Left lobe of liver (tissue), 2 donors: ENCODE measurements at regions not wholly inside any gene's neighbourhood (a gene's known extent, or its start where the extent isn't known, plus 50 kb on each side); places are given as distances from the start of the nearest gene placed in this dataset.
"Not testable (repeated sequence)": the region's sequence is repeated elsewhere in the genome, so short reads cannot be mapped to it uniquely, and the experiment has no call there.

ENCODE experiments used
- ATAC-seq: fragments of 200-7000 bp; cut with Tn5 transposase; one replicate; pipeline ENCODE4 v1.9.1; 2020; ENCODE audit warnings: mild to moderate bottlenecking, moderate library complexity
- DNase-seq: peaks from one replicate; pipeline ENCODE4 v3.0.0-alpha.2; 2020; ENCODE audit warnings: low spot score
- donor health status: DM: no; HTN: no; CAD: no; lungs with moderate emphysema.
- donor health status: DM: no; HTN: yes; CAD: no.

GRCh38 chr6:113356139-113356538 is 501.0 kb upstream of the MARCKS start:
- no peak for ATAC-seq
- DNase-seq = no peak

GRCh38 chr6:113357041-113357440 is 500.1 kb upstream of the MARCKS start:
- no peak for ATAC-seq
- DNase-seq = no peak

- DNase-seq (no peak), ATAC-seq (no peak)
Observed at GRCh38 chr6:113358063-113358583, 499.0 kb upstream of the MARCKS start.

DNA sequence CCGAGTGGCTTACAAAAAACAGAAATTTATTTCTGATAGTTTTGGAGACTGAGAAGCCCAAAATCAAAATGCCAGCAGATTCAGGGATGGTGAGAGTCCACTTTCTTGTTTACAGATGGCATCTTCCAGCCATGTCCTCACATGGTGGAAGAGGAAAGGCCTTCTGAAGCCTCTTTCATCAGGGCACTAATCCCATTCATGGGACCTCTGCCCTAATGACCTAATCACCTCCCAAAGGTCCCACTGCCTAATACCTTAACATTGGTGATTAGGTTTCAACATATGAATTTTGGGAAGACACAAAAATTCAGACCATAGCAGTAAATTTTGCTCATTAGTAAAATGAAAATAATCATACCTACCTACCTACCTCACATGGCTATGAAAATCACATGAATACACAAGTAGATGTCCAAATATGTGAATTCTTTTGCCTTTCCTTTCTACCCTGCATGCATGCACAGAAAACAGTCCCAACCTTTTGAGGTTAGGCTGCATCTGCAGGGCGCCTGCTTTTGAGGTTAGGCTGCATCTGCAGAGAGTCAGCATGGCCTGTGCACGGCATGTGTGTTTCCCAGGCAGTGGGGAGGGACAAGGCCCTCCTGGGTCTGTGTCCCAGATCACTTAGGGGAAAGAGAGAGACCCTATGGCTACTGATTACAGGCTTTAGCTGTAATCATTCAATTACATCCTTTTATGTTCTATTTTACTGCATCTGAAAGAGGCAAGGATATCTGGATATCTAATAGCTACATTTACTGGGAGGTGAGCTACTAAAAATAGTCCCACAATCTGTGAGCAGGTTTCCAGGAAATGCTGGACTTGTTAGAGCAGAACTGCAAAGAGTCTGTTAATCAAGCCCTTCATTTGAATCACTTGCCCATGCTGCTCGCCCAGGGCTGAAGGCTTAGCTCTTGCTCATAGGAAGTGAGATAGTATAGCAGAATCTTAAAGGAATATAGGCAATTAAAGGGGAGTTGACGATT is 497.7 kb upstream of the MARCKS start:
- DNase-seq = no peak
- ATAC-seq = no peak

- DNase-seq (no peak), ATAC-seq (no peak)
Observed at GRCh38 chr6:113361014-113361645, 496.0 kb upstream of the MARCKS start.

GRCh38 chr6:113362301-113363047 is 494.7 kb upstream of the MARCKS start:
- no peak for DNase-seq
- ATAC-seq = no peak

GRCh38 chr6:113363048-113363798 is 493.9 kb upstream of the MARCKS start:
- no peak for ATAC-seq

GRCh38 chr6:113363866-113364265 is 493.3 kb upstream of the MARCKS start:
- DNase-seq (no peak), ATAC-seq (no peak)

More at GRCh38 chr6:113363048-113363798, 493.9 kb upstream of the MARCKS start:
- no peak for DNase-seq

GRCh38 chr6:113364766-113365165 is 492.4 kb upstream of the MARCKS start:
- no peak for DNase-seq
- no peak for ATAC-seq

DNA sequence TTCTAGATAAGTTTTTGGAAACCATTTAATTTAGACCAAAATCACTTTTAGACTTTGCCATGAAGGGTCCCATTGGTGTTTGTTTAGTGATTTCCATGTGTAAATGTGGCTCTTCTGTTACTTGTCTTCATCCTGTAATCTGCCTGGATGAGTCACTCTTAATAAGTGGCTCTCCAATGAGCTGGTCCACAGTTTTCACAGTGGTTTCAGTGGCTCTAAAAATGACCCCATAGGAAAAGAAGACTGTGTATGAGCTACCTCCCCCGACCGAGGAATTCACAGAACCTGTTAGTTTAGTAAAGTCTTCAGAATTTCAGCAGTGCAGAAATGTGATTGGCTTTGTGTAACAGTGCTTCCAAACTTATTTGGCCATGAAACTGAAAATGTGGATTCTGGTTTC is 492.0 kb upstream of the MARCKS start:
- DNase-seq (no peak), ATAC-seq (no peak)

- DNase-seq (no peak), ATAC-seq (no peak)
Observed at GRCh38 chr6:113366505-113366904, 490.6 kb upstream of the MARCKS start.

DNA sequence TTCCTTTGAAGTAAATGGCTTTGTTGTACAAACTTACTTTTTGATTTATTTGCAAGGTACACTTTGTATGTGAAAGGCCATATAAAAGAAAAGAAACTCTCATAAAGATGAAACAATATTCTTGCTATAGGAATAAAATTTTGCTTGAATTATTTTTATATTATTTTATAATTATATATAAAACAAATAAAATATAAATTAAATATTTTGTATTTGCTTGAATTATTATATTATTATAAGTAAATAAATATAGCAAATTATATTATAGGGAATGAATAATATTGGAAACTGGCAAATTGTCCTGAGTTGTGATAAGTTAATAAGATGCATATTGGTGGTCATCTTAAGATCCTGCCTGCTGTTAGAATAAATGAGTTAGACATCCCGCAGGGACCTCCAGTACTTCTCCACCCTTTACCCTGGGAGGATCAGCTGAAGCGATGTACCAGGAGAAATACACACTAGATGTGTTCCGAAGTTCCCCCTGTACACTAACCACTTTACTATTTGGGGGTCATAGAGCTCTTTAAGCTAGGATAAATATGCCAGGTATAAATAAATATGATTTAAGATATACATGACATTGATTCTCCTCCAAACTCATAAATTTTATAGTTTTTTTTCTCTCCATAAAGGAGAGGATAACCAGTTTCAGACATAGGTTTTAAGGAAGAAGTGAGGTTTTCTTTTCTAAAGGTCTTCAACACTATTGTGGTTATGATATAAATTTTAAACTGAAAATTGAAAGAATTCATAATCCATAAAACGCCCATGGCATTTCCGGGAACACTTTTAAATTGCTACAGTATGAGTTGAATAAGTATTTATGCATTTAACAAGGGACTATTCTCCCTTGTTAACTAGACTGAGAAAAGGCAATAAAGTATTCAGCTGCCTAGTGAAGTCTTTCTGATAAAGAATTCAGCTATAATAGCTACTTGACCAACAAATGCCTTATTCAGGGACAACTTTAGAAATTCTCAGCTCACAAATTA is 486.3 kb upstream of the MARCKS start:
- ATAC-seq = no peak

DNA sequence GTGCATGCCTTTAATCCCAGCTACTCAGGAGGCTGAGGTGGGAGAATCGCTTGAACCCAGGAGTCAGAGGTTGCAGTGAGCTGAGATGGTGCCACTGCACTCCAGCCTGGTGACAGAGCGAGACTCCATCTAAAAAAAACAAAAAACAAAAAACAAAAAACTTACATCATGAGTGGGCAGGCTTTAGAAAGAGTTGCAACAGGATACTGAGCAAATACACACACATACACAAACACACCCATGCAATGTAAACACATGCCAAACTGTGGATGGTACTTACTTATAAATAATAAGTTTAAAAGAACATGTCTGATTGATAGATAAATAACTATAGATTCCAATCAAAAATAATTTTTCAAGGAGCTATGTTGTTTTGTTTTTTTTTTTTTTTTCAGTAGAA is 481.7 kb upstream of the MARCKS start:
- not testable (repeated sequence) for DNase-seq, ATAC-seq

More for the DNA sequence above, 486.3 kb upstream of the MARCKS start:
- DNase-seq = no peak

DNA sequence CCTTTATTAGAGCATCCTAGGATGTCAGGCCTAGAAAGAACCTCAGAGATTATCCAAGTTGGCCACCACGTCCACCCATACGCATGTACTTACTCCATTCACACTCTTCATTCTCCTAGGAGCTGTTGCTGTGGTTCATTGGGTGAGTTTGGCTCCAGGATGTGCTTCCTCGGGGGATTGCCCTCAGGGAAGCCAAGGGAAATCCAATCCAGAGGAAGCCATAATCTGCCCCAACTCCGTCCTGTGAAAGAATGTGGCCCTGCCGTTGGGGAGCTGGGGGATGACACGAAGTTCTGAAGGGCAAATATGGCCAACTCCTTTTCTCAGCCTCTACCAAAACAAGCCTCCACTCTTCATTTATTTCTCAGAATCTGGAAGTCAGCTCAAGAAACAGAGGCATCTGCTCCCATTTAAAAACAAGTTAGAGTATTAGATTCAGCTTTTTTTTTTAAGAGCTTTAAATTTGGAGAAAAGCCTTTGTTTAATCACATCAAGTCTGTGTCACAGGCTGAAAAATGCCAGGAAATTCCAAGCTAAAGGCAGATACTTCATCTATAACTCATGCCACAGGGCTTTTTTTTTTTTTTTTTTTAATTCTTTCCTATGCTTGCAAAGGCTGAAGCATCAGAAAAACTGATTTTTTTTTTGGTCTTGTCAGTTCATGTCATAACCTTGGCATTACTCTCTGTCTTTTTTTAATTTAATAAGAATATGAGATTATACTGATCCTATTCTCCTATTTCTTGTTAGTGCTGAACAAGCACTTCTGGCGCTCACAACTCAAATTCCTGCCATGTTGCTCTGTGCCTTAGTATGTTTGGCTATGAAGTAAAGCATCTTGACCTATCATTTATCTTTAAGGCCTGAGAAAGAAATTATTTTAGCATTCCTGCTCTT is 480.9 kb upstream of the MARCKS start:
- no peak for ATAC-seq

DNA sequence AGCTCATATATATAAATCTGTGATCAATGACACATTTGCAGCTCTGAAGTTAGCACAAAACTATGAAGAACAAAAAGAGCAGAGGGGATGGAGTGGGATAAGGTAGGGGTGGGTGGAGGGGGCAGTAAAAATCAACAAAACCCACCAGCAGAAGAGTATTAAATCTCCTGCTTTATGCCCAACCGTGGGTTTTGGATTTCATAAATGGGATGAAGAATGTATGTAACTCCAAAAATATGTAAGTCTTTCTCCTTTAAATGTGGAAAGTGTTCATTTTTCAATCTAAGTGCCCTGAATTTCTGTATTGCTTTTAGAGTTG is 480.3 kb upstream of the MARCKS start:
- DNase-seq (no peak), ATAC-seq (no peak)

More for the DNA sequence above, 480.9 kb upstream of the MARCKS start:
- DNase-seq = no peak

- no peak for ATAC-seq
- DNase-seq = no peak
Observed at GRCh38 chr6:113377362-113377942, 479.7 kb upstream of the MARCKS start.

DNA sequence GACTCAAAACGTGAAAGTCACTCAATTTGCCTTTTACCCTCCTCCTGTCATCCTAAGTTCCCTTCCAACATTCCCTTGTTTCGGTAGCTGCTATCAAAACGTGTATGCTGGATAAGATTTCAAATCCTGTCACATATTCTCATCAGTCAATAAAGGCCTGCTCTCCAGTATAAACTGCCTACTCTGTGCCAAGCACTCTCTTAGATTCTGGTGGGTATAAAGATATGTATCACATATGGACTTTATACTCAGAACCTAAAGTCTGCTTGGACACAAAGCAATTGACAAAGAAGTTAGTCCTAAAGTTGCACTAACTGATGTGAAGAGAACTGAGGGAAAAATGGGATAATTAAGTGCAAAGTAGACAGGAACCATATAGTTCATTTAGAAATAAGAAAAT is 476.6 kb upstream of the MARCKS start:
- ATAC-seq (no peak), DNase-seq (no peak)

DNA sequence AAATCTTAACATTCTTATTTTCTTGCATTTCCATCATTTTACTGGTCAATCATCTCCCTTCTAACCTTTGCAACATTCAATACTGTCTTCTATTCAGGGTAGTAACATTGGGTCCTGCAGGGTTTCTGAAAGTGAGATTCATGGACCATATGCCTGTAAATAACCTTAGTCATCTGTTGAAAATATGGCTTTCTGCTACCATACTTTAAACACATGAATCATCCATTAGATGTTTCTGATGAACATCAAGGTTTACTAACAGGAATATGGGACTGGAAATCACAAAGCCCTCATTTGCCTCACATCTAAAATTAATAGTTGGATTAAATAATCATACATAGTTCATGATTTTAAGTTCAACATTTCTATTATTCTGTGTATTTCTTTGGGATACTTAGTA is 475.9 kb upstream of the MARCKS start:
- no peak for ATAC-seq

More for the DNA sequence above, 475.9 kb upstream of the MARCKS start:
- DNase-seq = no peak
